Hepatocyte (in vitro differentiated cells): ENCODE measurements at regions not wholly inside any gene's neighbourhood (a gene's known extent, or its start where the extent isn't known, plus 50 kb on each side); places are given as distances from the start of the nearest gene placed in this dataset.

Experiments
- DNase-seq: peaks from one replicate; pipeline ENCODE4 v3.0.0-alpha.2; 2016; ENCODE audit warnings: low spot score
- H2AFZ ChIP-seq: fragments of 200-600 bp; sonication (generic); 2 replicates; pipeline ENCODE4 v1.6.0; 2016; ENCODE audit warnings: antibody characterized with exemption, mild to moderate bottlenecking
- H3K27ac ChIP-seq: fragments of 200-600 bp; sonication (generic); 2 replicates; pipeline ENCODE4 v1.5.1; 2016; ENCODE audit warnings: mild to moderate bottlenecking
- H3K27me3 ChIP-seq: fragments of 200-600 bp; sonication (generic); 2 replicates; pipeline ENCODE4 v1.6.1; 2016
- H3K36me3 ChIP-seq: fragments of 200-600 bp; sonication (generic); replicated peaks from 2 replicates; pipeline ENCODE4 v1.5.1; 2016; ENCODE audit warnings: low read depth; ENCODE audit not compliant: insufficient read depth
- H3K4me1 ChIP-seq: fragments of 200-600 bp; sonication (generic); 2 replicates; pipeline ENCODE4 v1.5.1; 2016; ENCODE audit warnings: mild to moderate bottlenecking, moderate library complexity; ENCODE audit not compliant: insufficient read depth
- H3K4me2 ChIP-seq: fragments of 200-600 bp; sonication (generic); 2 replicates; pipeline ENCODE4 v1.6.0; 2016
- H3K4me3 ChIP-seq: fragments of 200-600 bp; sonication (generic); 2 replicates; pipeline ENCODE4 v1.5.1; 2016; ENCODE audit warnings: mild to moderate bottlenecking
- H3K79me2 ChIP-seq: fragments of 200-600 bp; sonication (generic); 2 replicates; pipeline ENCODE4 v1.6.0; 2017; ENCODE audit warnings: mild to moderate bottlenecking
- H3K9me2 ChIP-seq: fragments of 200-600 bp; sonication (generic); replicated peaks from 2 replicates; pipeline ENCODE4 v1.6.0; 2017; ENCODE audit warnings: mild to moderate bottlenecking; ENCODE audit not compliant: insufficient read depth
- H3K9me3 ChIP-seq: fragments of 200-600 bp; sonication (generic); 2 replicates; pipeline ENCODE4 v1.5.1; 2016; ENCODE audit warnings: low read depth, mild to moderate bottlenecking
- H4K20me1 ChIP-seq: fragments of 200-600 bp; sonication (generic); 2 replicates; pipeline ENCODE4 v1.6.0; 2016; ENCODE audit warnings: mild to moderate bottlenecking; ENCODE audit not compliant: insufficient read depth, poor library complexity, severe bottlenecking
- CTCF ChIP-seq: fragments of 200-600 bp; sonication (generic); IDR thresholded peaks from 2 replicates; pipeline ENCODE4 v1.5.1; 2016; ENCODE audit warnings: antibody characterized with exemption, mild to moderate bottlenecking; ENCODE audit not compliant: poor library complexity
- EZH2 ChIP-seq: fragments of 200-600 bp; sonication (generic); IDR thresholded peaks from 2 replicates; pipeline ENCODE4 v1.6.1; 2016; ENCODE audit warnings: antibody characterized with exemption, mild to moderate bottlenecking, borderline replicate concordance
- EZH2phosphoT487 ChIP-seq: fragments of 200-600 bp; sonication (generic); IDR thresholded peaks from one replicate; pipeline ENCODE4 v1.6.1; 2018; ENCODE audit warnings: antibody characterized with exemption, mild to moderate bottlenecking, low read depth, moderate library complexity; ENCODE audit not compliant: unreplicated experiment, severe bottlenecking
- WGBS: methylation state at CpG from one replicate; pipeline ENCODE4 v1.1.6; 2016; ENCODE audit warnings: low lambda C conversion rate; ENCODE audit errors: missing lambda C conversion rate; 5-methylcytosine and 5-hydroxymethylcytosine counted together

- no peak overlapping the region for H2AFZ ChIP-seq
- WGBS, result 67% methylated on average over 1 of the region's 1 CpG
- no peaks in the 10 kb centered on the region for H3K79me2 ChIP-seq
- no peaks in the 10 kb centered on the region for H3K4me1 ChIP-seq
- H3K9me3 ChIP-seq, result no peaks in the 10 kb centered on the region
- no peak overlapping the region for H3K27ac ChIP-seq
- H3K4me3 ChIP-seq, result no peak overlapping the region
- no peak for TF ChIP-seq EZH2
- no peak for TF ChIP-seq CTCF
- TF ChIP-seq EZH2phosphoT487, result no peak
- no peak for DNase-seq
- no peaks in the 10 kb centered on the region for H3K9me2 ChIP-seq
- H3K4me2 ChIP-seq, result no peak overlapping the region
- H3K27me3 ChIP-seq, result no peaks in the 10 kb centered on the region
- no peaks in the 10 kb centered on the region for H3K36me3 ChIP-seq
- no peaks in the 10 kb centered on the region for H4K20me1 ChIP-seq
Measured at GRCh38 chr14:80078501-80078900, 132.8 kb downstream of the DIO2 start.

- Histone ChIP-seq H3K27me3 (no peaks in the 10 kb centered on the region), H3K4me2 (no peak overlapping the region), H4K20me1 (no peaks in the 10 kb centered on the region), H3K27ac (no peak overlapping the region), H3K9me2 (no peaks in the 10 kb centered on the region), H3K9me3 (no peaks in the 10 kb centered on the region), H3K4me3 (no peak overlapping the region), H2AFZ (no peak overlapping the region), H3K4me1 (no peaks in the 10 kb centered on the region), H3K36me3 (no peaks in the 10 kb centered on the region), H3K79me2 (no peaks in the 10 kb centered on the region)
- no peak for TF ChIP-seq CTCF
- no peak for TF ChIP-seq EZH2phosphoT487
- TF ChIP-seq EZH2, result no peak
- no peak for DNase-seq
Measured at GRCh38 chr14:80077262-80077661, 134.0 kb downstream of the DIO2 start.

GRCh38 chr14:80074900-80075574, 136.3 kb downstream of the DIO2 start:
- no peak overlapping the region for H3K4me3 ChIP-seq
- no peaks in the 10 kb centered on the region for H3K9me2 ChIP-seq
- no peaks in the 10 kb centered on the region for H3K36me3 ChIP-seq
- H3K79me2 ChIP-seq, result no peaks in the 10 kb centered on the region
- H3K4me2 ChIP-seq, result no peak overlapping the region
- WGBS, result 94% methylated on average over 2 of the region's 2 CpGs
- no peaks in the 10 kb centered on the region for H3K27me3 ChIP-seq
- no peaks in the 10 kb centered on the region for H3K9me3 ChIP-seq
- no peaks in the 10 kb centered on the region for H4K20me1 ChIP-seq
- H3K27ac ChIP-seq, result no peak overlapping the region
- TF ChIP-seq EZH2, result no peak
- no peak for TF ChIP-seq EZH2phosphoT487
- no peak for TF ChIP-seq CTCF
- no peak overlapping the region for H2AFZ ChIP-seq
- H3K4me1 ChIP-seq, result no peaks in the 10 kb centered on the region
- DNase-seq, result no peak
